ENCODE measurements at regions not wholly inside any gene's neighbourhood (a gene's known extent, or its start where the extent isn't known, plus 50 kb on each side); places are given as distances from the start of the nearest gene placed in this dataset.

- TF ChIP-seq CHD2 (IDR thresholded peaks at IDR 0.05; ENCODE audit: low read length, partially characterized antibody) (no peak), CTCF (IDR thresholded peaks at IDR 0.05) (no peak)
Measured at GRCh38 chr1:213698092-213698702, 289.6 kb upstream of the PROX1 start.

All from SK-N-SH (cell line).